NCI-H1694 treated with DMSO at 0.1 percent for 48 hours (cell line): ENCODE measurements at regions not wholly inside any gene's neighbourhood (a gene's known extent, or its start where the extent isn't known, plus 50 kb on each side); places are given as distances from the start of the nearest gene placed in this dataset.
"Not testable (repeated sequence)": the region's sequence is repeated elsewhere in the genome, so short reads cannot be mapped to it uniquely, and the experiment has no call there.

Experiments used
- DNase-seq: peaks from one replicate; lab custom pipeline; 2025; lab: John Stamatoyannopoulos, UW

GRCh38 chr17:63293323-63294075 is 152.6 kb downstream of the CYB561 start:
- DNase-seq: no peak

- DNase-seq: no peak
Observed at GRCh38 chr17:63294776-63295175, 151.3 kb downstream of the CYB561 start.

DNA sequence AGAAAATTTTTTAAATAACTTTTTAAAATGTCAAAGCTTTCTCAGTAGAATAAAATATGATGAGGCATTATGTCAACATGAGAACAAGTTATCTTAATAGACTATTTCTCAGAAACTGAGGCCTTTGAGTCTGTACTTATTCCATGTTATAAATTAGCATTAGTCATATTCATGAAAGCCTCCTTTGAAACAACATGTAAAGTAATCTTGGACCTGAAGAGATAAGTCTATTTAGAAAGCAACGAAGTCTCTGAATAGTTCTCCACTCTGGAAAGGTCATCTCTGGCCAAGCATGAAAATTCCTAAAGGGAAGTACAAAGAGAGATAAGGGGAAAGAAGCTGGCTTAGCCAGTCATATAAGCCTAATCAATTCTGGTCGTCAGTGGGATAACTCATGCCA is 150.8 kb downstream of the CYB561 start:
- no peak for DNase-seq

DNA sequence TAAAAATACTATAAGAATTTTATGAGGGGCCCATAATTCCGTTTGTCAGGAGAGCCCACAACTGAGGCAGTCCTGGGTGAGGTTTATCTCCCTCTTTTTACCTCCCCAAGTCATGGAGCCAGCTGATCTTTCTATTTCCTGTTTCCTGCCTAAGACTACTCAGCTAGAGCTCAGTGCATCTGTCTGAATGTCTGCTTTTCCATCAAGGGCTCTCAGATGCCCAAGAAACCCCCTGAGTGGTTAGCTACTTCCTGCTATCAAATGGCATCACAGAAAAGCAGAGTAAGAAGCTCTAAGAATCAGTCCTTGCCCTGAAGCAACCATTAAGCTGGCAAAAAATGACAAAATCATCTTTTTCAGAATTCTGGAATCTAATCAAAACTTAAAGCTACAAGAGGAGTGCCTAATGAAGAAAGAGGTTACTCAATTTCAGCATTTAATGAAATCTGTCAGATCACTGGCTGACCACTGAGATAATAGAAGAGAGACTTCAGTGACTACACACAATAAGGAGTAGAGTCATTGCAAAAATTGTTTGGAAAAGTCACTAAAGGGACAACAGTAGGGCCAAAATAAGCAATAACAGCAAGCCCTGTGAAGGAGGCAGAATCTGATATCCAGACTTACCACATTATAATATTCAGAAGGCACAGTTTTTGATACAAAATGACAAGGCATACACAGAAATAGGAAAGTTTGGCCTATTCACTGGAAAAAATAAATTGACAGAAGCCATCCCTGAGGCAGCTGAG is 150.1 kb downstream of the CYB561 start:
- DNase-seq: no peak

DNA sequence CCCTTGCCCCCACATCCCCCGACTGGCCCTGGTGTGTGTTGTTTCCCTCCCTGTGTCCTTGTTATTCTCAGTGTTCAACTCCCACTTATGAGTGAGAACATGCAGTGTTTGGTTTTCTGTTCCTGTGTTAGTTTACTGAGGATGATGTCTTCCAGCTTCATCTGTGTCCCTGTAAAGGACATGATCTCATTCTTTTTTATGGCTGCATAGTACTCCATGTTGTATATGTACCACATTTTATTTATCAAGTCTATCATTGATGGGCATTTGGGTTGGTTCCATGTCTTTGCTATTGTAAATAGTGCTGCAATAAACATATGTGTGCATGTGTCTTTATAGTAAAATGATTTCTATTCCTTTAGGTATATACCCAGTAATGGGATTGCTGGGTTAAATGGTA is 147.2 kb downstream of the CYB561 start:
- DNase-seq: not testable (repeated sequence)

DNA sequence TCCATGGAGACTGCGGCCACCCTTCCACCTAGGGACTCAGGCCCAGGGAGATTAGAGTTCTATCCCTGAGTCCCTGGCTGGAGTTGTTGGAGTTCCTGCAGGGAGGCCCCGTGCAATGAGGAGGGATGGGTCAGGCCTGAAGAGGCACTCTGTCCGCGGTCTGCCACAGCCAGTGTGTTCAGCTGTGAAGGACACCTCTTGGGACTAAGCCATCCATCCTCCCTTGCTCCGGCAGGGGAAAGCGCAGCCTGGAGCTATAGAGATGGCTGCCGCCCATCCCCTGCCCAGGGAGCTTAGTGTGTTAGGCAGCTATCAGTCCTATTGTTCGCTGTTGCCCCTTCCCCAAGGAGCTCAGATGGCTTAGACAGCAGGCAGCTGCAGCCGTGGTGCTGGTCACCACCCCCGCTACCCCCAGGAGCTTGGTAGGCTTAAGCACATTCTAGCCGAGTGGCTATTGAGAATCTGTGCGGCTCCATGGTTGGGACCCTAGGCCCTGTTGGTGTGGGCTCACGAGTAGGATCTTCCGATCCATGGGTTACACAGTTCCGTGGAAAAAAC is 141.3 kb downstream of the CYB561 start:
- no peak for DNase-seq

DNA sequence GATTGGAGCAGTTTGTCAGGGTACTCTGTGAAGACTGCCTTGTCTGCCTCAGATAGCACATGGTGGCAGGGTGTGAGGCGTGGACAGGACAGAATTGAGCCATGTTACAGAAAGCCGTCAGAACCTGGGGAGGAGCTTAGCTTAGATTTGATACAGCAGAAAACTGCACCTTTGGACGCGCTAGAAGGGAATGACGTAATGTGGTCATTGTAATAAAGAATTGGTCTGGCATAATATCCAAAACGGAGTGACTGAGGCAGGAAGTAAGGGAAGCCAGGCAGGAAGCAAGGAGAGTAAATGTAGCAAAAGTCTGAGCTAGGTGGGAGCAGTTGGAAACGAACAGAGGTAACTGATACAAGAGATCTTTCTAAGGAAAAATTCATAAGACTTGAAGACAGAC is 140.2 kb downstream of the CYB561 start:
- no peak for DNase-seq

DNA sequence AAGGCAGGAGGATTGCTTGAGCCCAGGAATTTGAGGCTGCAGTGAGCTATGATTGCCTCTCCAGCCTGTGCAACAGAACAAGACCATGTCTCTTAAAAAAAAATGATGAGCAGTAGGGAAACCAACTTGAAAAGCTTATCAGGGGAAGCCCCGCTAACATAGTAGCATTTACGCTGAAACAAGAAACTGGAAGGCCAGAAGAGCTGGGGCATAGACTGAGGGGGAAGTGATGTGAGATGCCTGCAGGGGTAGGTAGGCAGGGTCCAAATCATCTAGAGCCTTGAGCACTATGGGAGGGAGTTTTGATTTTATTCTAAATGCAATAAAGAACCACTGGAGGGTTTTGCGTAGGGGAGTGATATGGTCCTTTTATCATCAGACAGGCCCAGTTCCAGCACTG is 139.3 kb downstream of the CYB561 start:
- DNase-seq: no peak

DNA sequence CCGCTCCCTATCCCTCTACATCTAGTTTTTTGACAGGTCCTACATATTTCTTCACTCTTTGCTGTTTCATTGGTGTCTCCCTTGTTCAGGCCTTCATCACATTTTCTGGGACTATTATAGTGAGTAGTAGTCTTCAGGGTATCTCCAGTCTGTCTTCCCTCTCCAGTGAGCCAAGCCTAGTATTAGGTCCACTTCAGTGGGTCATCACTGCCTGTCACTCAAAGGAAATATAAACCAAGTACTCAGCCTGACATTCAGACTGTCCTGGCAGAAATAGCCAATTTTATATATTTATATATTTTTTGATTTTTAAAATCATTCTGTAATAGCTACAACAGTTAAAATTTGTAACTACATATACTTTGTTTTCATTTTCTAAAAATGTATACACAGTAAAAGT is 137.8 kb downstream of the CYB561 start:
- no peak for DNase-seq

DNA sequence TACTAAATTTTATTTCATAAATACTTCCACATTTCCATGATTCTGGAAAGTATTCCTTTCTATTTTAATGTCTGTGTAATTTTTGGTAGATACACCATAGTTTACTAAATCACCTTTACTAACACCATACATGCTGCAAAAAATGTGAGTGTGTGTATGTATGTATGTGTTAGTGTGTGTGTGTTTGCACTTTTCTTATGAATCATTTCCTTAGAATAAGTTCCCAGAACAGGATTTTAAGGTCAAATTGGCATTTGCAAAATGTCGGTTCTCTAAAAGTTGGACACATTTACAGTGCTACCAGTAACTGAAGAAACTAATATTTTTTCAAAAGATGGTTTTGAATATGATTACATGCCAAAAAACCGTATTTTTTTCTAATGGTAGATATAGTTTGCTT is 137.1 kb downstream of the CYB561 start:
- no peak for DNase-seq

DNA sequence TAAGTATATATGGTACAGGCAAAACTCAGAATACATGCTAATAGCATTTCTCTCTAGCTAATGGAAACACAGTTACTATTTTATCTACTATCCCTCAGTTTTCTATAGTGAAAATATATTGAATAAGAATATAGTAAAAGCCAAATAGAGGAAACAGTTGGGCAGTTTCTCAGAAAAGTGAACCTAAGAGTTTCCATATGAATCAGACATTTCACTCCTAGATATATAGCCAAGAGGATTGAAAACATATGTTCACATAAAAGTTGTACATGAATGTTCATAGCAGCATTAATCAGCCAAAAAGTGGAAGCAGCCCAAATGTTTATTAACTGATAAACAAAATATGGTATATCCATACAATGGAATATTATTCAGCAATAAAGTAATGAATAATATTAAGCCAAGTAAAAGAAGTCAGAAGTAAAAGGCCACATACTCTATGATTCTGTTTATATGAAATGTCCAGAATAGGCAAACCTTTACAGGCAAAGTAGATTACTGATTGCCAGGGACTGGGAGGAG is 134.6 kb downstream of the CYB561 start:
- DNase-seq: no peak

- DNase-seq: no peak
Observed at GRCh38 chr17:63314761-63315160, 131.3 kb downstream of the CYB561 start.

DNA sequence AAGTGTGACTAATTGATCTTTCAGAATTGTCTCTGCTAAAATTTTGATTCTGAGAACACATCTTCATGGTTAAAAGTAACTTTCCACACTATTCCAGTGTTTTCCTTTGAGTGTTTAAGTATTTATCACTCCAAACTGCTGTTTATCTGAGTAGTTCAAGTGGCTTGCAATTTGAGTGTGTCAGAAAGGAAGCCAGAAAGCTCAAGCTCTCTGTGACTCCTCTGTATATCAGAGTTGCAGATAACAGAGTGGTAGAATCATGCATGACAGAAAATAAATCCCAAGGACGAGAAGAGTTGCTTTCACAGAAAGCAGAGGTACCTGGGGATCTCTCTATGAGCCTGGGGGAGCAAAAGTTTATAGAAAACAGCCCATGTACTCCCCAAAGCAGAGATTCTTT is 130.0 kb downstream of the CYB561 start:
- no peak for DNase-seq

GRCh38 chr17:63317166-63317840 is 128.8 kb downstream of the CYB561 start:
- no peak for DNase-seq

DNA sequence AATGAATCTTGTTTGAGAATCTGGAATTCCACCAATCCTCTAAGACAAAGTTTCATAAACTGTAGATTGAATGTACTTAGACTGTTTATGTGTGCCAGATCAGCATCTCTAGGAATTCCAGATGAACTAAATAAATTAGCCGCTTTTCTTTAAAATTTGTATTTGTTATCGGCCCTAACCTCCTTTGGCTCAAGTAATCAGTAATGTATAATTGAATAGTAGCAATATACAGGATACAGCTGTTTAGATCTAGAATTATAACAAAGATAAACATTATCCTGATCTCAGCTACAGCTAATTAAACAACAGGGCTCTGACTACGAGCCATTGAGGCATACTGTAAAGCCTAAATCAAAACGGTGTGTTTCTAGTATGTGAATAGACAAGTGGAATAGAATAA is 120.3 kb downstream of the CYB561 start:
- DNase-seq: no peak

GRCh38 chr17:63329876-63330275 is 116.2 kb downstream of the CYB561 start:
- DNase-seq: no peak

- DNase-seq: no peak
Observed at GRCh38 chr17:63331301-63332061, 114.6 kb downstream of the CYB561 start.

- DNase-seq: no peak
Observed at GRCh38 chr17:63332286-63332685, 113.8 kb downstream of the CYB561 start.

DNA sequence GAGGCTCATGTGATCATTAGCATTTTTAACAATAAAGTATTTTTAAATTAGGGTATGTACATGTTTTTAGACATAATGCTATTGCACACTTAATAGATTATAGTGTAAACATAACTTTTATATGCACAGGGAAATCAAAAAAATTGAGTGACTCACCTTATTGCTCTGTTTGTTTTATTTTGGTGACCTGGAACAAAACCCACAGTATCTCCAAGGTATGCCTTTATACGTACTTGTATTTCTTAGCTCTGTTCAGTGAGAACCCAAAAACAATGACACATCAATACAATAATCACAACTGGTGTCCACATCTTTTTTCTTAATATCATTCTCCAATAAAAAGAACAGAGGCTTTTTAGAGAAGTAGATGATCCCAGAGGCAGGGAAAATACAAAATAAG is 112.2 kb downstream of the CYB561 start:
- no peak for DNase-seq

DNA sequence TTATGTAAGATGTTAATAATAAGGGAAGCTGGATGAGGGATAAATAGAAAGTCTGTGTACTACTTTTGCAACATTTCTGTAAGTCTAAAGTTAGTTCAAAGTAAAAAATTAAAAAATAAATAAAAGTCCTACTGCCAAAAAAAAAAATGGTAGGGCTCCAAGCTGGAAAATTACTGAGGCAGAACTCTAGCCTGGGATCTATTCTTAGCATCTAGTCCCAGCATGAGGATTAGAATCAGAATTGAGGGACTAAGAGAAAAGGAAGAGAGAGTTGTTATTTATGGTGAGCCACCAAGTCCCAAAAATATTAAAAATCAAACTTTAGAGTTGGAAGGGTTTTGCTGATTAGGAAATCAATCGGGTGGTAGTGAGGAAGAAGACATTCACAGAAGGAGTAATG is 110.3 kb downstream of the CYB561 start:
- no peak for DNase-seq

GRCh38 chr17:63337579-63337978 is 108.5 kb downstream of the CYB561 start:
- DNase-seq: no peak

DNA sequence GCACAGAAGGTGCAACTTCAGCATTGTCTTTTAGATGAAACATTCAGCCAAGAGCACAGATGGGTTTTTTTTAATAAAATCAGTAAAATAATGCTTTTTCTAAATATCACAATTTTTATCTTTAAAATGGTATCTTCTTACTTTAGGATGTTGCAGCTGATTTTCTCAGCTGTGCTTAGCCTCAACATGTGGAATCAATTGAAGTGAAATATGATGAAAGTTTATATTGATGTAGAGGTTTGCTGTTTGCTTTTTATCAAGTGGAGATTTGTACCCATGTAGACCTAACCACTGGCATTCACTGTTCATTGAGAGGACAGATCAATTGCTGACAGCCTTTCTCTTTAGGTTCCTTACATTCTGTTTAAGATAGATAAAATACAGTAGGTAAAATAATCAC is 107.8 kb downstream of the CYB561 start:
- no peak for DNase-seq
